ENCODE measurements at regions not wholly inside any gene's neighbourhood (a gene's known extent, or its start where the extent isn't known, plus 50 kb on each side); places are given as distances from the start of the nearest gene placed in this dataset.

DNA sequence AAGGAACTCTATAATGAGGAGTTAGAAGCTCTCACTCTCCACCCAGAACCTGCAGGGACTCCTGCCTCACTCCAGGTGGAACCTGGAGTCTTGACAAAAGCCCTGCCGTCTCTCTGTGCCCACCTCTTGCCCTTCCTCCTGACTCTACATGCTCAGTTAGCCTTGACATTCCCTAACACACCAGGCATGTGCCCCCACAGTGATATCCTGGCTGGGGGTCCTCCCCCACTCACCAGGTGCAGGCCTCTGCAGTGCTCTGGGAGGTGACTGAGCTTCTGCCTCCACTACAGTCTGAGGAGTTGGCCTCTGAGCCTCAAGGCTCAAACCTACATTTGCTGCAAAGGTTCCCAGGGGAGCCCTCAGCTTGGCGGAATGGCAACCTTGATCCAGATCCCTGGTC, 300.7 kb downstream of the ADGRD1 start:
- POLR2A ChIA-PET: no interaction called here

DNA sequence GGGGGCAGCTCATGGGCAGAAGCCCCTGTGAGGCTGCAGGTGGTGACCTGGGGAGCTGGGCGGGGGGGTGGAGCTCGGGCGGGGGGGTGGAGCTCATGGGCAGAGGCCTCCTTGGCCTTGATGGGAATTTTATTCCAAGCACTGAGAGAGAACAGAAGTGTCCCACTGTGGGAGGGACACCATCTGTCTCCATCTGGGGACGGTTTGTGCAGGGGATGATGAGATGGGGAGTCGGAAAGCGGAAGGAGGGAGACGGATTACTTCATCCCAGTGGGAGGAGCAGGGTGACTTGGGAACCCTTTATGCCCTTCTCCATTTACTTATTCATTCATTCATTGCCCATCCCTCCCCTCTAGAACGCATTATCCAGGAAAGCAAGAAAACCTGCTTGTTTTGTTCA, 304.7 kb downstream of the ADGRD1 start:
- WGBS (ENCODE audit: insufficient coverage, low coverage, missing lambda C conversion rate): 15% methylated on average over 4 of the region's 8 CpGs
- no peak for DNase-seq (ENCODE audit: extremely low read depth in 1 of 4, low spot score in 3 of 4)
- in situ Hi-C loops (cut with MboI): no loop called here
- TF ChIP-seq ZNF174 (CRISPR knock-in tag; IDR thresholded peaks at IDR 0.05) (no peak), EP300 (IDR thresholded peaks at IDR 0.05; ENCODE audit: low read length) (no peak), ZNF830 (CRISPR knock-in tag; IDR thresholded peaks at IDR 0.05) (no peak), KDM5B (IDR thresholded peaks at IDR 0.05; ENCODE audit: insufficient replicate concordance, low read depth, low read length) (no peak), ZSCAN29 (IDR thresholded peaks at IDR 0.05) (no peak)
- TF ChIP-seq, protein P1, sequence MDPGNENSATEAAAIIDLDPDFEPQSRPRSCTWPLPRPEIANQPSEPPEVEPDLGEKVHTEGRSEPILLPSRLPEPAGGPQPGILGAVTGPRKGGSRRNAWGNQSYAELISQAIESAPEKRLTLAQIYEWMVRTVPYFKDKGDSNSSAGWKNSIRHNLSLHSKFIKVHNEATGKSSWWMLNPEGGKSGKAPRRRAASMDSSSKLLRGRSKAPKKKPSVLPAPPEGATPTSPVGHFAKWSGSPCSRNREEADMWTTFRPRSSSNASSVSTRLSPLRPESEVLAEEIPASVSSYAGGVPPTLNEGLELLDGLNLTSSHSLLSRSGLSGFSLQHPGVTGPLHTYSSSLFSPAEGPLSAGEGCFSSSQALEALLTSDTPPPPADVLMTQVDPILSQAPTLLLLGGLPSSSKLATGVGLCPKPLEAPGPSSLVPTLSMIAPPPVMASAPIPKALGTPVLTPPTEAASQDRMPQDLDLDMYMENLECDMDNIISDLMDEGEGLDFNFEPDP (CRISPR knock-in tag; IDR thresholded peaks at IDR 0.05): no peak

More for the DNA sequence above, 300.7 kb downstream of the ADGRD1 start:
- Histone ChIP-seq H4K20me1 (replicated peaks; ENCODE audit: control insufficient read depth, insufficient read depth, low read length) (no peaks in the 10 kb centered on the region), H2AFZ (ENCODE audit: low read depth, low read length) (no peak overlapping the region), H3K4me2 (ENCODE audit: insufficient read depth, low read length) (no peak overlapping the region), H3K9ac (ENCODE audit: insufficient read depth in 1 of 2, low read depth in 2 of 2, low read length in 2 of 2) (no peak overlapping the region), H3K4me3 (no peak overlapping the region), H3K27me3 (ENCODE audit: control insufficient read depth in 2 of 2, insufficient read depth in 2 of 2, low read length in 2 of 2) (peaks cover 0 to 17% of the 10 kb centered on the region in 2 experiments; a peak in 2 of 5 replicates), H3K9me1 (ENCODE audit: control insufficient read depth, insufficient read depth, low read length) (no peaks in the 10 kb centered on the region), H3K4me1 (replicated peaks in 1 of 2; ENCODE audit: control insufficient read depth in 2 of 2, insufficient read depth in 2 of 2, low read length in 2 of 2) (peaks cover 0 to 7% of the 10 kb centered on the region in 2 experiments; a peak in 2 of 5 replicates), H3K79me2 (ENCODE audit: control insufficient read depth, insufficient read depth, low read length) (no peaks in the 10 kb centered on the region), H3K27ac (ENCODE audit: extremely low read depth, low read depth, low read length) (no peak overlapping the region), H3K9me3 (replicated peaks; ENCODE audit: control insufficient read depth, insufficient read depth, low read depth, low read length) (no peaks in the 10 kb centered on the region), H3K36me3 (ENCODE audit: control insufficient read depth, insufficient read depth, low read length) (no peaks in the 10 kb centered on the region)
- in situ Hi-C loops (cut with MboI): no loop called here
- 16% methylated on average over 2 of the region's 2 CpGs for whole genome bisulfite sequencing (ENCODE audit: insufficient coverage, low coverage, missing lambda C conversion rate)
- FAIRE-seq (no peak), ATAC-seq (no peak), DNase-seq (ENCODE audit: extremely low read depth in 1 of 4, low spot score in 3 of 4) (no peak)
- CTCF ChIA-PET (ENCODE audit: low intra/inter-chr PET ratio): no interaction called here
- BruUV-seq (replicated peaks): no TSS peak
- TF ChIP-seq TGIF2 (CRISPR knock-in tag; IDR thresholded peaks at IDR 0.05) (no peak), BHLHE40 (IDR thresholded peaks at IDR 0.05; ENCODE audit: low read length) (no peak), RBM39 (optimal IDR thresholded peaks at IDR 0.05; ENCODE audit: low read depth, low read length) (no peak)
- TF ChIP-seq, protein P2, sequence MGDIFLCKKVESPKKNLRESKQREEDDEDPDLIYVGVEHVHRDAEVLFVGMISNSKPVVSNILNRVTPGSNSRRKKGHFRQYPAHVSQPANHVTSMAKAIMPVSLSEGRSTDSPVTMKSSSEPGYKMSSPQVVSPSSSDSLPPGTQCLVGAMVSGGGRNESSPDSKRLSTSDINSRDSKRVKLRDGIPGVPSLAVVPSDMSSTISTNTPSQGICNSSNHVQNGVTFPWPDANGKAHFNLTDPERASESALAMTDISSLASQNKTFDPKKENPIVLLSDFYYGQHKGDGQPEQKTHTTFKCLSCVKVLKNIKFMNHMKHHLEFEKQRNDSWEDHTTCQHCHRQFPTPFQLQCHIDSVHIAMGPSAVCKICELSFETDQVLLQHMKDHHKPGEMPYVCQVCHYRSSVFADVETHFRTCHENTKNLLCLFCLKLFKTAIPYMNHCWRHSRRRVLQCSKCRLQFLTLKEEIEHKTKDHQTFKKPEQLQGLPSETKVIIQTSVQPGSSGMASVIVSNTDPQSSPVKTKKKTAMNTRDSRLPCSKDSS (IDR thresholded peaks at IDR 0.05; ENCODE audit: low read depth, partially characterized antibody): no peak
- intact Hi-C loops (cut with micrococcal nuclease): no loop called here

More for the DNA sequence above, 304.7 kb downstream of the ADGRD1 start:
- intact Hi-C loops (cut with micrococcal nuclease): no loop called here
- FAIRE-seq: no peak
- Histone ChIP-seq H3K4me3 (no peak overlapping the region), H3K9me3 (replicated peaks; ENCODE audit: control insufficient read depth, insufficient read depth, low read depth, low read length) (no peaks in the 10 kb centered on the region), H3K79me2 (ENCODE audit: control insufficient read depth, insufficient read depth, low read length) (no peaks in the 10 kb centered on the region), H2AFZ (ENCODE audit: low read depth, low read length) (no peak overlapping the region), H3K27me3 (ENCODE audit: control insufficient read depth in 2 of 2, insufficient read depth in 2 of 2, low read length in 2 of 2) (peaks cover 0 to 17% of the 10 kb centered on the region in 2 experiments; a peak in 2 of 5 replicates), H3K4me2 (ENCODE audit: insufficient read depth, low read length) (no peak overlapping the region), H3K36me3 (ENCODE audit: control insufficient read depth, insufficient read depth, low read length) (no peaks in the 10 kb centered on the region), H3K27ac (ENCODE audit: extremely low read depth, low read depth, low read length) (no peak overlapping the region), H3K9ac (ENCODE audit: insufficient read depth in 1 of 2, low read depth in 2 of 2, low read length in 2 of 2) (no peak overlapping the region), H4K20me1 (replicated peaks; ENCODE audit: control insufficient read depth, insufficient read depth, low read length) (no peaks in the 10 kb centered on the region), H3K9me1 (ENCODE audit: control insufficient read depth, insufficient read depth, low read length) (no peaks in the 10 kb centered on the region), H3K4me1 (replicated peaks in 1 of 2; ENCODE audit: control insufficient read depth in 2 of 2, insufficient read depth in 2 of 2, low read length in 2 of 2) (no peaks in the 10 kb centered on the region; a peak in 3 of 5 replicates)
- ATAC-seq: no peak
- CTCF ChIA-PET (ENCODE audit: low intra/inter-chr PET ratio): no interaction called here
- POLR2A ChIA-PET: interaction anchor here (0.7 to 1.7 kb wide), 2 partner anchors 8 to 84 kb away, joined by 3 to 6 read pairs; no protein-coding TSS in a partner anchor
- BruUV-seq (replicated peaks): no TSS peak
